Muscle layer of duodenum (tissue), 2 donors: ENCODE measurements at regions not wholly inside any gene's neighbourhood (a gene's known extent, or its start where the extent isn't known, plus 50 kb on each side); places are given as distances from the start of the nearest gene placed in this dataset.
"Not testable (repeated sequence)": the region's sequence is repeated elsewhere in the genome, so short reads cannot be mapped to it uniquely, and the experiment has no call there.

Experiments used
- H3K27ac ChIP-seq: one replicate; pipeline ENCODE4 v1.7.0; 2013; ENCODE audit warnings: mild to moderate bottlenecking, low read length
- H3K27me3 ChIP-seq: one replicate; pipeline ENCODE4 v1.7.0; 2013; ENCODE audit warnings: low read depth, mild to moderate bottlenecking, control low read depth, low read length
- H3K36me3 ChIP-seq, 2 donors: one replicate each; pipeline ENCODE4 v1.7.0; 2013; ENCODE audit warnings: low read length in 2 of 2, control low read depth in 1 of 2, mild to moderate bottlenecking in 1 of 2; ENCODE audit not compliant: insufficient read depth in 2 of 2, control insufficient read depth in 1 of 2
- H3K4me1 ChIP-seq, 2 donors: one replicate each; pipeline ENCODE4 v1.7.0; 2013; ENCODE audit warnings: low read length in 2 of 2, mild to moderate bottlenecking in 2 of 2, control low read depth in 1 of 2, moderate library complexity in 1 of 2; ENCODE audit not compliant: insufficient read depth in 2 of 2, control insufficient read depth in 1 of 2
- H3K4me3 ChIP-seq, 2 donors: one replicate each; pipeline ENCODE4 v1.7.0; 2013; ENCODE audit warnings: low read length in 2 of 2, low read depth in 1 of 2, mild to moderate bottlenecking in 1 of 2
- H3K9me3 ChIP-seq, 2 donors: one replicate each; pipeline ENCODE4 v1.7.0; 2013; ENCODE audit warnings: low read length in 2 of 2, control low read depth in 1 of 2, mild to moderate bottlenecking in 1 of 2; ENCODE audit not compliant: control insufficient read depth in 1 of 2
- donor health status: healthy.

GRCh38 chr21:20902511-20902910, 95.7 kb upstream of the NCAM2 start:
- Histone ChIP-seq H3K9me3 (no peaks in the 10 kb centered on the region), H3K27me3 (no peaks in the 10 kb centered on the region), H3K4me1 (no peaks in the 10 kb centered on the region), H3K4me3 (no peak overlapping the region), H3K27ac (no peak overlapping the region), H3K36me3 (no peaks in the 10 kb centered on the region)

DNA sequence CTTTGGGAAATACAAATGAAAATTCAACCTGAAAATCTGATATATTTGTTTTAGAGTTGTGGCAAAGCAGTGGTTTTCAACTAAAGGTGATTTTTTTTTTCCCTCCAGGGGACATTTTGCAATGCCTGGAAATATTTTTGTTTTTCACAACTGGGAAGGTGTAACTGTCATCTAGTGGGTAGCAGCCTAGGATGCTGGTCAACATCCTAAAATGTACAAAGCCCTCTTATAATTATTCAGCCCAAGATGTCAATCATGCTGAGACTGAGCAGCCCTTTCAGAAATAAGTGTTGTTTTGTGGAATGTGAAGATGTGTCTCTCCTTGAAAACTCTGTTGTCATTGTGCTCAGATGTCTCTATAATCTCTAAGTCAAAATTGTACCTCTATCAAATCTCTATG, 95.2 kb upstream of the NCAM2 start:
- Histone ChIP-seq H3K27me3 (no peaks in the 10 kb centered on the region), H3K9me3 (no peaks in the 10 kb centered on the region), H3K36me3 (no peaks in the 10 kb centered on the region), H3K4me3 (no peak overlapping the region), H3K4me1 (no peaks in the 10 kb centered on the region), H3K27ac (no peak overlapping the region)

- H3K4me3 ChIP-seq, H3K36me3 ChIP-seq, H3K27ac ChIP-seq, H3K9me3 ChIP-seq, H3K27me3 ChIP-seq, H3K4me1 ChIP-seq: not testable (repeated sequence)
These were observed 70.7 kb upstream of the NCAM2 start for GRCh38 chr21:20927555-20927954.

DNA sequence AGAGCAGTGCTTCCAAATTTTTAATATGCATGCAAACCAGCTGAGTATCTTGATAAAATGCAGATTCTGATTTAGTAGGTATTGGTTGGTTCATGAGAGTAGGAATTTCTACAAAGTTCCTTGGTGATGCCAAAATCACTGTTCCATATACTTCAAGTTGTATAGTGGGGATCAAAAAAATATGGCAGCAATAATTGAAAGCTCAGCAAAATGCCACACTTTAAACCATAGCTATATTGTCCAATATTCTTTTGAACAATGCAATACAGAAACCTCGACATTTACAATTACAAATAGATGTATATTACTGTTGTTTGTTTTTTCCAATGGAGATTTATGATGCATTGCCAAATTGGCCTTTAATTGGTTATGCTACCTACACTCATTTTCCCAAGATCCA, 55.7 kb upstream of the NCAM2 start:
- no peaks in the 10 kb centered on the region for H3K9me3 ChIP-seq
- no peaks in the 10 kb centered on the region for H3K36me3 ChIP-seq
- H3K4me1 ChIP-seq = no peaks in the 10 kb centered on the region
- no peak overlapping the region for H3K27ac ChIP-seq
- H3K27me3 ChIP-seq = no peaks in the 10 kb centered on the region
- H3K4me3 ChIP-seq = no peak overlapping the region

DNA sequence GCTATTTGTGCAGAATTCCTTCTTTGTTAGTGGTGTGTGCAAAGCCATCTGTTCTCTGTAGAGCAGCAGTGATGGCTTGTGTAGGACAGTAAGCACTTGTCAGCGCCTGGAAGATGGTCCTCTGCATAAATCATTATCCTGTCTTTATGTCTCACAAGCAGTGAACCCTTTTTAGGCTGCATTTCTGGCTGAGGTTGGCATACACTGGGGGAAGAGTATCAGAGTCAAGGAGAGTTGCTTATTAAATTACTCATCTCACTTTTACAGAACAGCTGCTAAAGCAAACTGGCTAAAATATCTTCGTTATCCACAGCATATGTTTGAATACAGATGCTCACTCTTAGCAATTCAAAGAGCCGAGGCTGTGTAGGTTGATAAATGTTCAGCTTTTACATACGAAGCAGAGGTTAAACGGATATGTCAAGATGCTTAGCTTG, 54.6 kb upstream of the NCAM2 start:
- Histone ChIP-seq H3K27ac (no peak overlapping the region), H3K27me3 (no peaks in the 10 kb centered on the region), H3K9me3 (no peaks in the 10 kb centered on the region), H3K4me3 (no peak overlapping the region), H3K4me1 (no peaks in the 10 kb centered on the region), H3K36me3 (no peaks in the 10 kb centered on the region)

DNA sequence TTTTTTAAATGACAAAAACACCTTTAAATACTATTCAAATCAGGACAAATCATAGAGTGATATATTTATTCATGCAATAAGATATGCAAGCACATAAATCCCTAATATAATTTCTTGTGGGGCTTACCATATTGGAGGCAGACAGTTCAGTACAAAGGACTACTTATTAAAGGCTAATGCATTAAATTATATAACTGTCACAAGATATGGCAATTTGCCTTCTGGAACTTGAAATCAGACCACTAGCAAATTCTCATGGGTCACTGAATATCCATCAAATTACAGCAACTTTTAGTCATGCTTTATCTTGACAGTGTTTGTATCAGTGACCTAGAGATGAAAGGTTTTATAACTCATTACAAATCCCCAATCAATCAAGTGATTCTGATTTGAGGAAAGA, 54.1 kb upstream of the NCAM2 start:
- no peaks in the 10 kb centered on the region for H3K4me1 ChIP-seq
- no peak overlapping the region for H3K4me3 ChIP-seq
- H3K27me3 ChIP-seq = no peaks in the 10 kb centered on the region
- no peaks in the 10 kb centered on the region for H3K36me3 ChIP-seq
- H3K9me3 ChIP-seq = no peaks in the 10 kb centered on the region
- H3K27ac ChIP-seq = no peak overlapping the region

GRCh38 chr21:20946701-20947100, 51.5 kb upstream of the NCAM2 start:
- Histone ChIP-seq H3K4me3 (no peak overlapping the region), H3K27me3 (no peaks in the 10 kb centered on the region), H3K27ac (no peak overlapping the region), H3K9me3 (no peaks in the 10 kb centered on the region), H3K4me1 (no peaks in the 10 kb centered on the region), H3K36me3 (no peaks in the 10 kb centered on the region)
